ENCODE measurements at regions not wholly inside any gene's neighbourhood (a gene's known extent, or its start where the extent isn't known, plus 50 kb on each side); places are given as distances from the start of the nearest gene placed in this dataset.

DNA sequence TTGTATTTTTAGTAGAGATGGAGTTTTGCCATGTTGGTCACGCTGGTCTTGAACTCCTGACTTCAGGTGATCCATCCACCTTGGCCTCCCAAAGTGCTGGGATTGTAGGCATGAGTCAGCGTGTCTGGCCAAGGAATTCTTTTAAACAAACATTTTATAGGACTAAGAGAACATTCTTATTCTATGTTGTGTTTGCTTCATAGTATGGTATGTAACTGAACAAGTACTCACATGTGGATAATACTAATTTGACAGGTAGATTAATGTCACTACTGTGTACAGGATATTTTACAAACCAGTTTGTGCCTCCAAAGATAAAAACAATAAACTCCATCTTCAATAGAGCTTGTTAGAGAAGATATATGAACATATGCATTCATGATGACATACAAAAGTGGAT lies 1353.4 kb downstream of the PCDH7 start:
- Mint-ChIP-seq H3K9me3 (ENCODE audit: low read depth) (peaks cover 9% of the 10 kb centered on the region), H3K27ac (no peak overlapping the region), H3K27me3 (no peaks in the 10 kb centered on the region), H3K4me3 (no peak overlapping the region), H3K4me1 (no peaks in the 10 kb centered on the region), H3K36me3 (ENCODE audit: low read depth) (no peaks in the 10 kb centered on the region)
- DNase-seq: no peak
- intact Hi-C loops (cut with DNase I, micrococcal nuclease): no loop called here
- no peak for ATAC-seq
- ChIA-PET POLR2A (no interaction called here), CTCF (no interaction called here)

DNA sequence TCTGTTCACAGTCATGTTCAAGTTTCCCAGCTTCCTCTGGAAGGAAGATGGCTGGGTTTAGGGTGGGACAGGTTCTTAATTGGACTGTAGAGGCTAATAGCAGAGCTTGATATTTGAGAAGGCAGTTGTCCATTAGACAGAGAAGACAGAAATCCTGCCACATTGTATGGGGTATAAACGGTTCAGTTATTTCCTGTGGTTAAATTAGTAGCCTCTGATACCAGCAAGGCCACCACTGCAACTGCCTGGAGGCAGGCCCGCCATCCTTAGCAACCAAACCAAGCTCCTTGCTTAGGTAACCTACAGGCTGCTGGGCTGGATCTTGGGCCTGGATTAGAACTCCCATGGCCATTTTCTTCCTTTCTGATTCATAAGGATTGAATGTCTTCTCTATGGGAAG lies 1367.0 kb downstream of the PCDH7 start:
- POLR2A ChIA-PET: no interaction called here

DNA sequence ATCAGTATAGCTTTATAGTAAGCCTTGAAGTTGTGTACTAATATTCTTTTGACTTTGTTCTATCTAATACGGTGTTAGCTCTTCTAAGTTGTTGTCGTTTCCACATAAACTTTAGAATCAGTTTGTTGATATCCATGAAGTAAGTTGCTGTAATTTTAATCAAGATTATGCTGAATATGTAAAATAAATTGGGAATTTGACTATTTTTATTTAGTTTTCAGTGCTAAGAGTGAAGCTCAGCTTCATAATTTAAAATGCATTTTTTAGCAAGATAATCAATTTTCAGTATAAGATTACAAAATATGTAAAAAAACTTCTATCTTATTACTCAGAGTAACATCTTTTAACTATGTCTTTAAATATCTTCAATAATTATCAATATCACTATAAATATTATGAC lies 1374.8 kb downstream of the PCDH7 start:
- CTCF ChIA-PET: no interaction called here

More for the DNA sequence above, 1367.0 kb downstream of the PCDH7 start:
- DNase-seq (no peak), ATAC-seq (no peak)
- intact Hi-C loops (cut with DNase I, micrococcal nuclease): no loop called here
- CTCF ChIA-PET: no interaction called here
- Mint-ChIP-seq H3K4me3 (no peak overlapping the region), H3K9me3 (ENCODE audit: low read depth) (peaks cover 7% of the 10 kb centered on the region), H3K27ac (no peak overlapping the region), H3K27me3 (no peaks in the 10 kb centered on the region), H3K4me1 (no peaks in the 10 kb centered on the region), H3K36me3 (ENCODE audit: low read depth) (no peaks in the 10 kb centered on the region)

DNA sequence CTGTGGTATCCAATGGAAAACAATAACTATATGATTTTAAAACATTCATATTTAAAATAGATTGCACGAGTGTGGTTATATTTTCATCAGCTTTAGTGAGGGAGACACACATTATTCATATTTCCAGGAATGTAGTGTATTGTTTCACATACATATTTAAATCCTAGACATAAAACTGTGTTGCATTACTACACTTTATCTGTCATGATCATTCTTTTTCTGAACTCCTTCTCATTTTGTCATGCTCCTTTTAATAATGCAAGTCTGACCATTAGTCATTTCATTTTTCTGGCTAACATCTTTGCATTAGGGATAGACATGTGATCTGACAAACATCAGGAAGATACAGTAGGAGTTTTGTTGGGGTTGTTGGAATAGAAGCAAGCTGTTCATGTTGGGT lies 1382.7 kb downstream of the PCDH7 start:
- ChIA-PET POLR2A (no interaction called here), CTCF (interaction anchor here (0.6 kb wide), 1 partner anchor 194 kb away, joined by 3 read pairs; no protein-coding TSS in a partner anchor)
- Mint-ChIP-seq H3K27me3 (no peaks in the 10 kb centered on the region), H3K27ac (no peak overlapping the region), H3K4me1 (no peaks in the 10 kb centered on the region), H3K4me3 (no peak overlapping the region), H3K36me3 (ENCODE audit: low read depth) (no peaks in the 10 kb centered on the region), H3K9me3 (ENCODE audit: low read depth) (peaks cover 6% of the 10 kb centered on the region)
- DNase-seq (no peak), ATAC-seq (no peak)
- intact Hi-C loops (cut with DNase I, micrococcal nuclease): no loop called here

More for the DNA sequence above, 1374.8 kb downstream of the PCDH7 start:
- no peak for DNase-seq
- POLR2A ChIA-PET: no interaction called here
- H3K27ac Mint-ChIP-seq: no peak overlapping the region
- intact Hi-C loops (cut with DNase I, micrococcal nuclease): no loop called here
- H3K4me1 Mint-ChIP-seq: no peaks in the 10 kb centered on the region
- no peaks in the 10 kb centered on the region for H3K27me3 Mint-ChIP-seq
- H3K9me3 Mint-ChIP-seq (ENCODE audit: low read depth): peaks cover 7% of the 10 kb centered on the region
- H3K36me3 Mint-ChIP-seq (ENCODE audit: low read depth): no peaks in the 10 kb centered on the region
- ATAC-seq: no peak
- H3K4me3 Mint-ChIP-seq: no peak overlapping the region

DNA sequence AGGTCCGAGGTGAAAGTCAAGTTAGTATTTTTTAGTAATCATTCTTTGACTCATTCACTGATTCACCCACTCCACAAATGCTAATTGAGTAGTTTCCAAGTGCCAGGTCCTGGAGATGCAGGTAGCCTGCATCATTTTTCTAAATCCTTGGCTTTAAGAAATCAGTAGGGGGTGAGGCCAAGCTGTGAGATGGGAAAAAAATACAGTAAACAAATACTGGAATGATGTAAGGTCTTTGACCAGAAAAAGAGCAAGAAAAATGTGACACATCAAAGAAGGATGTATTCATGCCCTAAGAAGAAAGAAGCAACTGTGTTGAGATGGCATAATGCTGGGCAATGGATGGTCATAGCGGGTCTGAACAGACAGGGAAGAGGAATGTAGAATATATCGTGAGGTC lies 1386.6 kb downstream of the PCDH7 start:
- DNase-seq: no peak
- ATAC-seq: no peak
- Mint-ChIP-seq H3K9me3 (ENCODE audit: low read depth) (peaks cover 8% of the 10 kb centered on the region), H3K4me1 (no peaks in the 10 kb centered on the region), H3K27ac (no peak overlapping the region), H3K4me3 (no peak overlapping the region), H3K36me3 (ENCODE audit: low read depth) (no peaks in the 10 kb centered on the region), H3K27me3 (no peaks in the 10 kb centered on the region)
- CTCF ChIA-PET: no interaction called here
- intact Hi-C loops (cut with DNase I, micrococcal nuclease): no loop called here
- POLR2A ChIA-PET: no interaction called here

DNA sequence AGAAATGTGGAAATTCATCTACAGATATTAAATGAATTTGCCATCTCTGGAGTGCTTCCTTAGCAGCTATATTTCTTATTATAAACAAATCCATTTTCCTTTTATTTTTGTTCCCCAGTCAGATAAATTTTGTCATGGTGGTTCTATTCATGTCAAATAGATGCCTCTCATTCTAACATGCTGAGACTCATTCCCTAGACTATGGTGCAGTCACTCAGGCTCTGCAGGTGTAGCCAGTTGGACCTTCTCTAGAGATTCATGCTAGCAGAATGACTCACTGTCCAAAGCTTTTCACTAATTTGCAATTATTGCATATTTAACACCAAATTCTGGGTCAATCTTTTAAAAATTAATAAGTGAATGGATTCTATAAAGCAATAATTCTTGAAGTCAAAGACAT lies 1392.7 kb downstream of the PCDH7 start:
- intact Hi-C loops (cut with DNase I, micrococcal nuclease): no loop called here
- ATAC-seq (no peak), DNase-seq (no peak)
- H3K4me1 Mint-ChIP-seq: no peaks in the 10 kb centered on the region
- H3K36me3 Mint-ChIP-seq (ENCODE audit: low read depth): no peaks in the 10 kb centered on the region
- H3K4me3 Mint-ChIP-seq: no peak overlapping the region
- CTCF ChIA-PET: no interaction called here
- no peak overlapping the region for H3K27ac Mint-ChIP-seq
- H3K27me3 Mint-ChIP-seq: no peaks in the 10 kb centered on the region
- peaks cover 6% of the 10 kb centered on the region for H3K9me3 Mint-ChIP-seq (ENCODE audit: low read depth)
- POLR2A ChIA-PET: no interaction called here

DNA sequence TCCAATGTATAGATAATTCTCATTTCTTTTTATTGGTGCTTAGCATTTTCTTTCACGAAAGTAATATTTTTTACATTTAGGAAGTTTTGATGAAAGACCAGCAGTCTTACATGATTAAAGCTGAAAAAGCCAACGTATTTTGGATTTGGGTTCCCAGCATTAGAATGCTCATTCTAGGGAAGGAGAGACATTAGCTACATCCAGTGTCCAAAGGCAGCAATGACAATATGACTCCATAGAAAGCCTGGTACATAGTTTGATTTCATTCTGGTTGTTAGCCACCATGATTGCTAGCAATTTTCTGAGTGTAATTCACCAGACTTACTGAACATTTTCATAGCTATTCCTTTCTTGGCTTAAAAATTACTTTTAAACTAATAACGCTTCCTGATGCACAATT lies 1397.5 kb downstream of the PCDH7 start:
- no peaks in the 10 kb centered on the region for H3K4me1 Mint-ChIP-seq
- ChIA-PET POLR2A (no interaction called here), CTCF (interaction anchor here (0.7 kb wide), 1 partner anchor 11 kb away, joined by 3 read pairs; no protein-coding TSS in a partner anchor)
- intact Hi-C loops (cut with DNase I, micrococcal nuclease): no loop called here
- no peak for DNase-seq
- H3K36me3 Mint-ChIP-seq (ENCODE audit: low read depth): no peaks in the 10 kb centered on the region
- H3K4me3 Mint-ChIP-seq: no peak overlapping the region
- H3K27ac Mint-ChIP-seq: no peak overlapping the region
- H3K9me3 Mint-ChIP-seq (ENCODE audit: low read depth): peaks cover 7% of the 10 kb centered on the region
- no peaks in the 10 kb centered on the region for H3K27me3 Mint-ChIP-seq
- no peak for ATAC-seq

DNA sequence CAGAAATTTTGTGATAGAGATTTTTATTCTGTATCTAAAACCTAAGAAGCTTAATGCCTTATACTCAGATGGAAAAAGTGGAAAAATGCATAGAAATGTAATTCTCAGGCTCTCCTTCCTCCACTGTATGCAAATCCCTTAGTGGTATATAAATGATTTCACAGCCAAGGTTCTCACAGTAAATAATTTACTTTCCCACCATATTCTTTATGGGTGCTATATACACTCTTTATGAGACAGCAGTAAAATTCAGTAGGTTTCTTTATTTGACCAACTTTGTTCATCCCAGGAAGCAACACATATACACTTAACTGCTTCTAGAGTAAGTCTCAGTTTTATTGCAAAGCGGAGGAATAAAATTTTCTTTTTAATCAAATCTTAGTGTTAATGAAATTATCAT lies 1399.7 kb downstream of the PCDH7 start:
- H3K9me3 Mint-ChIP-seq (ENCODE audit: low read depth): peaks cover 8% of the 10 kb centered on the region
- no peaks in the 10 kb centered on the region for H3K36me3 Mint-ChIP-seq (ENCODE audit: low read depth)
- H3K27ac Mint-ChIP-seq: no peak overlapping the region
- DNase-seq (no peak), ATAC-seq (no peak)
- intact Hi-C loops (cut with DNase I, micrococcal nuclease): no loop called here
- no peaks in the 10 kb centered on the region for H3K4me1 Mint-ChIP-seq
- POLR2A ChIA-PET: no interaction called here
- H3K27me3 Mint-ChIP-seq: no peaks in the 10 kb centered on the region
- H3K4me3 Mint-ChIP-seq: no peak overlapping the region
- CTCF ChIA-PET: no interaction called here

DNA sequence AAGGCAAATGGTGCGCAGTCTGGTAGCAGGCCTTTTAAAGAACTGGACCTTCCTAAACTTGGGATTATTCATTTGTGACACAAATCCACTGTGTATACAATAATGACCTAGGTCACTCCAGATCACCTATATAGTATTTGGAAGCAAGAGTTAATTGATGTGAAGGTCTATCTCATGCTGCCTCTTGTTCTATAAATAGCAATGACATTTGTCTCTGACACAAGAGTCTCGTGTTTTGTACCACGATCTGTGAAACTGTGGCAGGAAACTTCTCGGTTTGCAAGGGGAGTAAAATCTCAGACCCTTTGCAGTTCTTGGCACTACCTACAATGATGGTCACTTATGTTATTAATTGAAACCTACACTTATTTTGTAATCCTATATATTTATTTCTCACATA lies 1408.4 kb downstream of the PCDH7 start:
- no peak for DNase-seq
- no peak overlapping the region for H3K27ac Mint-ChIP-seq
- no peaks in the 10 kb centered on the region for H3K4me1 Mint-ChIP-seq
- intact Hi-C loops (cut with DNase I, micrococcal nuclease): no loop called here
- ChIA-PET POLR2A (no interaction called here), CTCF (interaction anchor here (0.6 kb wide), 1 partner anchor 11 kb away, joined by 3 read pairs; no protein-coding TSS in a partner anchor)
- ATAC-seq: no peak
- peaks cover 13% of the 10 kb centered on the region for H3K9me3 Mint-ChIP-seq (ENCODE audit: low read depth)
- no peaks in the 10 kb centered on the region for H3K27me3 Mint-ChIP-seq
- H3K4me3 Mint-ChIP-seq: no peak overlapping the region
- no peaks in the 10 kb centered on the region for H3K36me3 Mint-ChIP-seq (ENCODE audit: low read depth)

DNA sequence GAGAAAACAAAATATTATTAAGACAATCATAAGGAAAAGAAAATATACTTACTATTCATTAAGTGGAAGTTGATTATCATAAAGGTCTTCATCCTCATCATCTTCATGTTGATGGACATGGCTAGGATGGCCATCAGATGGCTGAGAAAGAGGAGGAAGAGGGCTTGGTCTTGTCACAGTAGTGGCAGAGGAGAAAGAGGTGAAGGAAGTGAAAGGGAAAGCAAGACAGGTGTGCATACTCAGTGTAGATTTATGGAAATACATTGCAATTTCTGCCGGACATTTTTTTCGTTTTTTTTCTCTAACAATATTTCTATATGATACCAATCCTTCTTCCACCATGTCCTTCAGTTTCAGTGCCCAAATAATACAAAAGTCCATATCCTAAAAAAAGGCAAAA lies 1409.8 kb downstream of the PCDH7 start:
- Mint-ChIP-seq H3K4me1 (no peaks in the 10 kb centered on the region), H3K36me3 (ENCODE audit: low read depth) (no peaks in the 10 kb centered on the region), H3K27ac (no peak overlapping the region), H3K4me3 (no peak overlapping the region), H3K9me3 (ENCODE audit: low read depth) (peaks cover 12% of the 10 kb centered on the region), H3K27me3 (no peaks in the 10 kb centered on the region)
- ChIA-PET POLR2A (no interaction called here), CTCF (interaction anchor here (0.6 kb wide), 1 partner anchor 816 kb away, joined by 3 read pairs; no protein-coding TSS in a partner anchor)
- no peak for ATAC-seq
- intact Hi-C loops (cut with DNase I, micrococcal nuclease): no loop called here
- no peak for DNase-seq

DNA sequence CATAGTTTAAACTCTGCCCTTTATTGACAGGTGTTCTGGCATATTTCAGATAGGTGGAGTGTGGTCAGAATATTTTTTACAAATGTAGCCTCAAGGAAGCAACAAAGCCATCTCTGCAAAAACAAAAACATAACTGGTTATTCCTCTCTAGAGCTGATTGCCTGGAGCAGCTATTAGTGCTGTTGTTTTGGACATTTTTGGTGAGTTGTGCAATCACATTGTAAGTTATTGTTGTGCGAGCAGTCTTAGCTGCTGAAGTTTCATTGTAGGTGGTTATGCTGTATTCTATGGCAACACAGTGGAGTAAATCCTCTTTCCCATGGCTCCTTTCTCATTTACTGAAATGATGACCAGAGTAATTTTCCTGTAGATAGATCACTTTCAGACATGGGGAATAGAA lies 1413.0 kb downstream of the PCDH7 start:
- ATAC-seq: no peak

DNA sequence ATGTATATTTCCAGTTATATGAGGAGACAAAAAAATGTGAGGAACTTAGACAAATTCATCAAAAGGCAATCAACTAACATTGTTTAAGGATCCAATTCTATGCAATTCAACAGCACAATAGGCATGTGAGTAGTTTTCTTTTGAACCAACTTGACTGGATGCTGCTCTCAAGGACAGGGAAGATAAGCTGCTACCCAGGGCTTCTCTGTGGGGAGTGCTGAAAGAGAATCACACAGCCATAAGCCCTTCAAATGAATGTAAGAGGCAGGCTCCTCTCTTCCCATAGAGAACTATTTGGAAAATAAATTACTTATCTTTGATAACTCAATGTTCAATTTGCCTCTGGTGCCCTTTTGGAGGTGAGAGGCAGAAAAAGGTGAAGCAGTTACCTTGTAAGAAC lies 1413.6 kb downstream of the PCDH7 start:
- no peak for DNase-seq
- no peak overlapping the region for H3K4me3 Mint-ChIP-seq
- H3K27ac Mint-ChIP-seq: no peak overlapping the region
- peaks cover 9% of the 10 kb centered on the region for H3K9me3 Mint-ChIP-seq (ENCODE audit: low read depth)
- CTCF ChIA-PET: no interaction called here
- no peaks in the 10 kb centered on the region for H3K36me3 Mint-ChIP-seq (ENCODE audit: low read depth)
- POLR2A ChIA-PET: no interaction called here
- no peak for ATAC-seq
- H3K27me3 Mint-ChIP-seq: no peaks in the 10 kb centered on the region
- no peaks in the 10 kb centered on the region for H3K4me1 Mint-ChIP-seq
- intact Hi-C loops (cut with DNase I, micrococcal nuclease): no loop called here

More for the DNA sequence above, 1413.0 kb downstream of the PCDH7 start:
- CTCF ChIA-PET: interaction anchor here (0.6 kb wide), 1 partner anchor 158 kb away, joined by 3 read pairs; no protein-coding TSS in a partner anchor
- no peak overlapping the region for H3K27ac Mint-ChIP-seq
- no peak overlapping the region for H3K4me3 Mint-ChIP-seq
- no peaks in the 10 kb centered on the region for H3K4me1 Mint-ChIP-seq
- H3K9me3 Mint-ChIP-seq (ENCODE audit: low read depth): peaks cover 9% of the 10 kb centered on the region
- intact Hi-C loops (cut with DNase I, micrococcal nuclease): no loop called here
- DNase-seq: no peak
- H3K27me3 Mint-ChIP-seq: no peaks in the 10 kb centered on the region
- POLR2A ChIA-PET: no interaction called here
- H3K36me3 Mint-ChIP-seq (ENCODE audit: low read depth): no peaks in the 10 kb centered on the region

DNA sequence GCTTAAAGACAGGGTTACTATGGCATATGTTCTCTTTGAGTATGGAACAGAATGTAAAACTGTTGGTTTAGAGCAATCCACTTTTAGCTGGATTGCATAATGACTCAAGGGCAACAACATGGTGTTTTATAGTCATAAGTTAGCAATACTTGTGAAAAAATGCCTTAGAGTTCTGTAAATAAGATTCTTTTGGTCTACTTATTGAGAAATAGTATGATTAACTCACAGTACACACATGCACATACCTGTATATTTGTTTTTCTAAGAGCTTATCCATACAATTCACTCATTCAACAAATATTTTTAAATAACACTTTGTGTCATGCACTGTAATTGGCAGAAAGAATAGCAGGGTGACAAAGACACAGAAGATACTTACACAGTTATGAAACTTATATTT lies 1415.5 kb downstream of the PCDH7 start:
- H3K27me3 Mint-ChIP-seq: no peaks in the 10 kb centered on the region
- H3K4me3 Mint-ChIP-seq: no peak overlapping the region
- ChIA-PET CTCF (interaction anchor here (0.7 kb wide), 1 partner anchor 322 kb away, joined by 3 read pairs; no protein-coding TSS in a partner anchor), POLR2A (no interaction called here)
- H3K4me1 Mint-ChIP-seq: no peaks in the 10 kb centered on the region
- intact Hi-C loops (cut with DNase I, micrococcal nuclease): no loop called here
- no peaks in the 10 kb centered on the region for H3K36me3 Mint-ChIP-seq (ENCODE audit: low read depth)
- ATAC-seq (no peak), DNase-seq (no peak)
- H3K27ac Mint-ChIP-seq: no peak overlapping the region
- peaks cover 9% of the 10 kb centered on the region for H3K9me3 Mint-ChIP-seq (ENCODE audit: low read depth)
